Mesothelial cell of epicardium (in vitro differentiated cells): ENCODE measurements at regions not wholly inside any gene's neighbourhood (a gene's known extent, or its start where the extent isn't known, plus 50 kb on each side); places are given as distances from the start of the nearest gene placed in this dataset.

Experiments
- DNase-seq, 2 experiments: peaks; one replicate each; pipeline ENCODE4 v3.0.0; 2021; ENCODE audit warnings: low spot score in 2 of 2; ENCODE audit not compliant: unreplicated experiment in 2 of 2
- H3K27ac Mint-ChIP-seq: 2 replicates; pipeline ENCODE4 v1.8.0; 2021; ENCODE audit warnings: mixed read lengths
- H3K27me3 Mint-ChIP-seq: 2 replicates; pipeline ENCODE4 v1.8.0; 2021; ENCODE audit warnings: low read depth, mixed read lengths
- H3K36me3 Mint-ChIP-seq: 2 replicates; pipeline ENCODE4 v1.8.0; 2021; ENCODE audit warnings: mixed read lengths
- H3K4me1 Mint-ChIP-seq: 2 replicates; pipeline ENCODE4 v1.8.0; 2021; ENCODE audit warnings: mixed read lengths
- H3K4me3 Mint-ChIP-seq: 2 replicates; pipeline ENCODE4 v1.8.0; 2021; ENCODE audit warnings: mild to moderate bottlenecking, moderate library complexity, mixed read lengths
- H3K9me3 Mint-ChIP-seq: 2 replicates; pipeline ENCODE4 v1.8.0; 2021; ENCODE audit warnings: mixed read lengths
- CTCF ChIP-seq: fragments of 200-600 bp; sonication (generic); IDR thresholded peaks from one replicate; pipeline ENCODE4 v1.5.0; 2021; ENCODE audit warnings: antibody characterized with exemption; ENCODE audit not compliant: unreplicated experiment

GRCh38 chr7:156240532-156240931, 400.0 kb upstream of the RNF32 start:
- Mint-ChIP-seq H3K36me3 (no peaks in the 10 kb centered on the region), H3K27me3 (peaks cover 4% of the 10 kb centered on the region), H3K27ac (no peak overlapping the region), H3K4me3 (no peak overlapping the region), H3K9me3 (peaks cover 7% of the 10 kb centered on the region), H3K4me1 (no peaks in the 10 kb centered on the region)
- DNase-seq, result no peak
- no peak for TF ChIP-seq CTCF

DNA sequence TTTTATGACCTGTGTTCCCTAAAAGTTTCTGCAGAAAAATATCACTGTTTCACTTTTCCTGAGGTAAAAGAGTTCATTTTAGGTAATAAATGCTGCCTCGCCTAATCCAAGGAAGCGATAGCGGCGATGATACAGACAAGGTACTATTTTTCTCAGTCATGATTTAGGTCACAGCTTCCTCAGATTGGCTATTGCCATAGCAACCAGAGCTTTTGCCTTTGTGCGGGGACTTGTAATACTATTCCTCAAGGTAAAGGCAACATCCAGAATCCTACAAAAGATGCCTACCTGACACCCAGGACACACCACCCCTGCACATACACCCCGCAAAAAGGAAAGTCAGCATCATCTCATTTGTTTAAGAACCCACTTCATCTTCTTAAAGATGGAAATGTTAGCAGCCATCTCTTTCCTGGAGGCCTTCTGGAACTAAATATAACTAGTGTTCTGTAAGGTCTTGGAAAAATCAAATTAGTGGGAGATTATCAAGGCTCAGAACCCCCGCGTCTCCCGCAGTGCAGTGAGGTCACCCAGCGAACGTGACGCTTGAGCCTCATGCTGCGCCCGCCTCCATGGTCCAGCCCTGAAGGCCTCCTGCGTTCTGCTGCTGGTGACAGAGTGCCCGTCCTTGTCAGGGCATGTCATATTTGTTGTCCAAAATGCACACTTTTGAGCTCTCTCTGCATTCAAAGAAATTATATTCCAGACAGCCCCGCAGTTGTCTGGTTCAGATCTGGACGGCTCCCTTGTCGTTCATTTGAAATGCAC, 402.0 kb upstream of the RNF32 start:
- no peak for TF ChIP-seq CTCF
- Mint-ChIP-seq H3K27ac (no peak overlapping the region), H3K4me3 (no peak overlapping the region), H3K4me1 (no peaks in the 10 kb centered on the region), H3K36me3 (no peaks in the 10 kb centered on the region), H3K9me3 (peaks cover 7% of the 10 kb centered on the region), H3K27me3 (peaks cover 1% of the 10 kb centered on the region)
- DNase-seq, result no peak

GRCh38 chr7:156237614-156238013, 403.0 kb upstream of the RNF32 start:
- Mint-ChIP-seq H3K4me1 (no peaks in the 10 kb centered on the region), H3K9me3 (peaks cover 4% of the 10 kb centered on the region), H3K4me3 (no peak overlapping the region), H3K27me3 (no peaks in the 10 kb centered on the region), H3K27ac (no peak overlapping the region), H3K36me3 (no peaks in the 10 kb centered on the region)
- no peak for DNase-seq
- no peak for TF ChIP-seq CTCF

GRCh38 chr7:156236936-156237599, 403.5 kb upstream of the RNF32 start:
- Mint-ChIP-seq H3K4me1 (no peaks in the 10 kb centered on the region), H3K27me3 (no peaks in the 10 kb centered on the region), H3K9me3 (peaks cover 4% of the 10 kb centered on the region), H3K27ac (no peak overlapping the region), H3K4me3 (no peak overlapping the region), H3K36me3 (no peaks in the 10 kb centered on the region)
- TF ChIP-seq CTCF, result no peak
- no peak for DNase-seq

DNA sequence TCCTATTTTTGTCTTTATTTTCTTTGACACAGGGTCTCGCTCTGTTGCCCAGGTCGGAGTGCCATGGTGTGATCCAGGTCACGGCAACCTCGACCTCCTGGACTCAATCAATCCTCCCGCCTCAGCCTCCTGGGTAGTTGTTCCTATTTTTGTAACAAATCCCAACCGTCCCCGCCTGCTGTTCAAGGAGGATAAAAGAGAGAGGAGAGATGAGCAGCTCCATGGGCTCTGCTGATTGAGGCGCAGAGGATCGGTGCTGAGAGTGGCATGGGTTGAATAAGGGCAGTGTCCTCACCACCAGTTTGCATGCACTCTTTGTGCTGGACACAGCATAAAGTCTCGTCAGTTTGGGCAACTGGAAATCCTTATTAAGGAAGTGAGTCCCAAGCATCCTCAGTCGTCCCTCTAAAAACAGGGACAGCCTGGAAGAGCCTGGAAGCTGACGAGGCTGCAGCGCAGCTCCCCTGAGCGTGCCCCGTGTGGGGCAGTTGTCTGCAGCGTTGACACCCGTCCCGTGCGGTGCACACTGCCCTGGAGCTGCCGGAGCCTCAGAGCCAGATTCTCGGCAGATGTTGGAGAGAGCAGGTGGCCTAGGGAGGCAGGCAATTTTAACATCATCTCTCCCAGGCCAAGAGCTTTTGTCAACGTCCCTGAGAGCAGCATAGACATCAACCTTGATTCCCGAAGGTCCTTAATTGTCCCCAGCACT, 404.2 kb upstream of the RNF32 start:
- no peak for TF ChIP-seq CTCF
- Mint-ChIP-seq H3K36me3 (no peaks in the 10 kb centered on the region), H3K9me3 (no peaks in the 10 kb centered on the region), H3K27ac (no peak overlapping the region), H3K4me3 (no peak overlapping the region), H3K27me3 (no peaks in the 10 kb centered on the region), H3K4me1 (no peaks in the 10 kb centered on the region)
- DNase-seq, result peak in 1 of 2 experiments; percentile 7
